GM18858 (cell line): ENCODE measurements at regions not wholly inside any gene's neighbourhood (a gene's known extent, or its start where the extent isn't known, plus 50 kb on each side); places are given as distances from the start of the nearest gene placed in this dataset.
"Not testable (repeated sequence)": the region's sequence is repeated elsewhere in the genome, so short reads cannot be mapped to it uniquely, and the experiment has no call there.

Source experiments
- ATAC-seq: cut with Tn5 transposase; IDR thresholded peaks from one replicate; pipeline ENCODE4 v1.9.1; 2021; ENCODE audit not compliant: unreplicated experiment

DNA sequence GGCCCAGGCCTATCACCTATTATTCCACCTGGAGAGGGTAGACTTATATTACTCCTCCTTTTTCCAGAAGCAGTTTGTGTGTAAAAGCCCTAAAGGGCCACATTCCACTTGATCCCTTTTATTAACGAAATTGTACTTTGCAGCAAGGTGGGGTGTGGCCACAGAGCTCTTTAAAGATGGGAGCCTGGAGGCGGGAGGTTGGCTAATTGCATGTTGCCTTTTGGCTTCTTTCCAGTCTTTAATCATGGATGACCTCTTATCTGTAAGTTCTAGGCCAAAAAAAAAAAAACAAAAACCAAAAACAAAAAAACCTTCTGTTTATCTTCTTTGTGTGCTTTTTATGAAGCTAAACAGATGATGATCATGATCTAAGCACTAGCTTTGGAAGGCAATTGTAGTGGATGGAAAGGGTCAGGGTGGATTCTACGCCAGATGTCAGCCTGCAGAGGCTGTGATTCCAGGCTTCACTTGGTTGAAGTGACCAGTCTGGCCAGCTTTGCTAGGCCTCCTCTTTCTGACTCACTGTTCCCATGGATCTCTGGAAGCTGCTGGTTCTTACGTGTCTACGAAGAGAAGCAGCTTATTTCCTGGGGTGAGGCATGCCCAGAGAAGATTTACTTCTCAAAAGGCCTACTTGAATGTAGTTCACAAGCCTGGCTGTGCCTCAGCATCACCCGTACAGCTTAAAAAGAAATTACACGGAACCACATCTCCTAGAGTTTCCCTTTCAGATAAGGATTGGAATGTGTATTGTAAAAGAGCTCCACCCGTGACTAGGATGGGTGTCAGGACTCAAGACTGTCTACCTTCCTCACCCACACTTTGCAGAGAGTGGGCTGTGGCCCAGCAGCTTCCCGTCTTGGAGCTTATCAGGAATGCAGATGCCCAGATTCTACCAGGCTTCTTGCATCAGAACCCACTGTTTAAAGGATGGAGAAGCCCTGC, 330.9 kb upstream of the C2CD4B start:
- ATAC-seq = no peak

DNA sequence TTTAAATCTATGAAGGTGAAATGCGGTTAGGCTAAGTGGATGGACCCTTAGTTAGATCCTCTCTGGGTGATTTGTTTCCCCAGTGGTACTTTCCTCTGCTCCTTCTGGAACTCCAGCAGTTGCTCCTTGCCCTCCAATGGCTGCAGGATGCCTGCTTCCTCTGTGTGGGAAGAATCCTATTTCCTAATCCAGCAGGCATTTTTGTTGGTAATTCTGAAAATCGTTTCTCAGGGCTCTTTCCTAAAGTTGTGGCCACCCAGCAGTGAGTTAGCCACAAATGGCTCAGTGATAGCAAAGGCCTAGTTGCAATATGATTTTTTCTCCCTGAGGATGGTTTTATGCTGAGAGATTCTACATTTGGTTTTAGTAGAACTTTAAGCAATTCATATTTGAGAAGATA, 332.3 kb upstream of the C2CD4B start:
- no peak for ATAC-seq

GRCh38 chr15:62498278-62498677, 333.2 kb upstream of the C2CD4B start:
- no peak for ATAC-seq

- no peak for ATAC-seq
These were observed 333.6 kb upstream of the C2CD4B start for GRCh38 chr15:62498712-62499111.

DNA sequence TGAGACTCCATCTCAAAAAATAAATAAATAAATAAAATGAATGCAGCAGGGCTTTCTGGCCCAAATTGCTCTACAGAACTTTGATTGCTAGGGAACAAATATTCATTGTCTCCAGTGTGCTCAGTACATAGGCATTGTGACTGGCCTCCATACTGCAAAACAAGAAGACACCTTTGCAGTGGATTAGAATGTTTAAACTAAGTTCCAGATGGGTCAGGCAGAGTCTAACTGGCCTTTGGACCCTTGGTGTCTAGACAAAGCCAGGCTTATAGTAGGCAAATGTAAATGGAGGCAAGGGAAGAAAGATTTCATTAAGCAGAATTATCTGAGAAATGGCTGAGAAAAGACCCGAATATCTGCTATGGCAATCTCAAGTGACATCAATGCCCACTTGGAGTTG, 335.2 kb upstream of the C2CD4B start:
- no peak for ATAC-seq

DNA sequence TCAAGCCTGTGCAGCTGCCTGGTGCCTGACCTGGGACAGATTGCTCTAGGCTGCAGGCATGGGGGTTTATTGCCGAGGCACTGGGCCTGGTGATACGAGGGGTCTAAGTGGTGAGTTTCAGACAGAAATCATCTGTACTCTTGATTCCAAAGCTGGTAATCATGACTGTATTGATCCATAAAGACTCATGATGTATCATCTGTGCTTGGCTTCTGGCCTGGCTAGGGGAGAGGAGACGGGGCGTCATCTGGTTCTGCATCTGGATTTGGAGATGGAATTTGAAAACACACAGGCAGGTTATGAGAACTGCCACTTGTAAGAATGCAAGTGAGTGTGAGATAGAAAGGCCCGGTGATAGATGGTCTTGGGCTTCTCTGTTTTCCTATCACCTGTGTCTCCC, 337.4 kb upstream of the C2CD4B start:
- ATAC-seq = no peak

- no peak for ATAC-seq
These were observed 338.4 kb upstream of the C2CD4B start for GRCh38 chr15:62503451-62503850.

DNA sequence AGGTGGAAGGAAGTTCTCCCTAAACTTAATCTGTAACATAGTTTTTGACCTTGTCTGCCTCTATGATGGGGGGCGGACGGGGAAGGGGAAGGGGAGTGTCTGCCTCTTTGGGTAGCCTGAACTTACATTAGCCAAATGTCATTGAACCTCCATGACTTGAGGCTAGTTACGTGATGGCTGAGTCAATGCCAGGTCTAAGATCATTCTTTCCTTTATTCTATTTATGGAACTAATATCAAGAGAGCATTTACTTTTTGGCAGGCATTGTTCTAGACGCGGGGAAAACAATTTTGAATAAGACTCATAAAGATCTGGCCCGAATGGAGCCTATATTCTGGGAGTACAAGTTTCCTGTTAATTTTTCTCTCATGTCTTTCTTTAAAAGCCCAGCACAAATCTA, 340.7 kb upstream of the C2CD4B start:
- ATAC-seq = no peak

- ATAC-seq = no peak
These were observed 341.2 kb upstream of the C2CD4B start for GRCh38 chr15:62506217-62506805.

DNA sequence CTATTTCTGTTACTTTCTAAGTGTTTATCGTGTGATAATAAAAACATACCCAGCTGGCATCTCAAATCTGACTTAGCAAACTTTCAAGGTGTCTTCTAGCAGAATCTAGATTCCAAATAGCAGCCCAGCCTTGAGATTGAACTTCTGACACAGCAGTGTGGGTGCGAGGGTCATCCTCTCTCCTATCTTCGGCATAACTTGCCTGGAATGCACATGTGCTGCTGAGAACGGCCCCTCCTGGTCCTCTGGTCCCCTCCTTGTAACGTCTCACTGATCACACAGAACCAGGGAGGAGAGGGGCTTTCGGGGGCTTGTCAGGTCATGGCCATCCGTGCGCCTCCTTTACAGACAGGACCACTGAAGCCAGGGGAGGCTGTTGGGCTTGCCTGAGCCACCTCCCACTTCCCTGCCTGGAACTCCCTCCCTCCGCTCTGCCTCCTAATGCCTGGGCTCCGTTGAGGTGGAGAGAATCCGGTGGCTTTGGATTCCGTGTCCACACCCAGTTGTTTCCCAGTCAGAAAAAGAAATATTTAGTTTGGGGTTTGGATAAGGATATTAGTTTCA, 344.4 kb upstream of the C2CD4B start:
- ATAC-seq = no peak

DNA sequence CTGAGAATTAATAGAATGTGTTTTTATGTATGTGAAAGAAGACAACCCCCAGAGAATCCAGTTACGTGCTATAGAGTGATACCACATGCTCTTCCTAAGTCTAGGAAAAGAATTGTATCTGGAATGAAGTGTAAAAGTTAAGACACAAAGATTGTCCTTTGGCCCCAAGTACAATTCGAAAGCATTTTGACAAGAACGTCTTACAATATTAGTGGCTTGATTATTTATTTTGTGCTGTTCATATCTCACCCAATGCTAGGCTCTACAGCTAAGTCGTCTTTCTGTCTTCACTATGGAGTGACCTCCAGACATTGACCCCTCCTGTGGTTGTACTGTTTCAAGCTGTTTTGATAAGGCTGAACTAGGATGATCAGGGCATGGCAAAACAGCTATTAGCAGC, 345.7 kb upstream of the C2CD4B start:
- no peak for ATAC-seq

DNA sequence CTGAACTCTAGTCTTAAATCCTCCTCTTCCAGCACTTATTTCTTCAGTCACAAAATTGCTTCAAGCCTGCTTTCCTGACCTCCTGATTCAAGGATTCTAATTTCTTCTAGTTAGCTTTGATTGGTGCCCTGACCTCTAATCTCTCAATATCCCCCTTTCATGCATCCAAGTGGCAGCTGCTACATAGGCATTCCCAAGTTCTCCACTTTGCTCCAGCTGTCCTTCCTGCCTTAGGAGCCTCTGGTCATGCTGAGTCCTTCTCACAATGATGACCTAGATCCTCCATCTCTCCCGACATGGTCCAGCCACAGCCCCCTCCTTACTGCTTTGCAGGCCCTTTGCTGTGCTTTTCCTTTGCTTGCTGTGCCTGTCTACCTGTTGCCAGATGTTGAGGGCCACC, 347.8 kb upstream of the C2CD4B start:
- no peak for ATAC-seq

GRCh38 chr15:62513893-62514292, 348.8 kb upstream of the C2CD4B start:
- no peak for ATAC-seq

DNA sequence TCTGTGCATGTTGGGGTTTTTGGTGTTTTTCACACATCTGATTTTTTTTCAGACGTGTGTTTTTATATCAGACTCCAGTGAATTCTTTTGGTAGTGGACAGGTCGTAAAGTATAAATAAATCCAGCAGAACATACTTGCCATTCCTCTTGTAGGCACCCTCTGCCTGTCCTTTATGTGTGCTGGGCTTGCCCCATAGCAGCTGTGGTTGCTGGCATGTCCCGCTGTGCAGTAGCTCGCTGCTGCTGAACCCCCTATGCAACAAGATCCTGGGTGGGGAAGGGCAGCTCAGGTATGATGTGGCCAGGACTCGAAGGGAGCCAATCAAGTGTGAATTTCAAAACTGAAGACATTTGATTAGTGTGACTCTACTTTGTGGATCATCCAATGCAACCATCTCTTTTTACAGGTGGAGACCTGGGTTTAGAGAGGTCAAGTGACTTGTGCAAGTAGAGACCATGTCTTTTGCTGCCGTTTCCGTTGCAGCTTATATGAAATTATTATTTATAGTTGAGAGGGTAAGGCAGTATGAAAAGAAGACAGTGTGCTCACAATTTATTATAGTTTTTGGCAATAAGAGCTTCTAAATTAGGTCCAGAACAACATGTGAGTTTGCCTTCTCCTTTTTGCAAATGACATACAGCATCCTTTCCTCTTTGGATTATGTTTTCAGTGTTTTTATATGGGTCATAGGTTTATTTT, 350.8 kb upstream of the C2CD4B start:
- no peak for ATAC-seq

DNA sequence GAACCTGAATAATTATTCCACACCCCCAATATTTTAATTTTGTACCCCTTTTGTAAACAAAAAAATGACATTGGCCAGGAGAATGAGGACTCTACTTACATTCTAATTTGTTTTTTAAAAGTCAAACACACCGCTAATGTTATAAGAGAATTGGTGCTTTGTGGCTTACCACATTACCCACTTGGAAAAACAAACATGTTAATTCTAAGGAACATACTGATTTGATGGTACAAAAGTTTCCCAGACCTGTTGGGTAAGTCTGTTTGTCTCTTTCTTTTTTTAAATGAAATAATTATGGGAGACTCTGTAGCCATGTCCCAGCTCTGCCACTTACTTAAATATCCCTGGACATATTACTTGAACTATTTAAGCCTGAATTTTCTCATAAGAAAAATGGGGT, 352.5 kb upstream of the C2CD4B start:
- ATAC-seq = no peak

DNA sequence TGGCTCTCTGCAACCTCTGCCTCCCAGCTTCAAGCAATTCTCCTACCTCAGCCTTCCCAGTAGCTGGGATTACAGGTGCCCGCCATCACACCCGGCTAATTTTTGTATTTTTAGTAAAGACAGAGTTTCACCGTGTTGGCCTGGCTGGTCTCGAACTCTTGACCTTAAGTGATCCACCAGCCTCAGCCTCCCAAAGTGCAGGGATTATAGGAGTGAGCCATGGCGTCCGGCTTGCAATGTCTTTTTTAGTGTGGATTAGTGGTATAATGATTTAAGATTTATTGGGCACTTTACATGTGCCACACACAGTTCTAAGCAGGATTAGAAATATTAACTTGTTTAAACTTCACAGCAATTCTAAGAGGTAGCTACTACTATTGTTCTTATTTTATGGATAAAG, 353.6 kb upstream of the C2CD4B start:
- ATAC-seq = not testable (repeated sequence)

DNA sequence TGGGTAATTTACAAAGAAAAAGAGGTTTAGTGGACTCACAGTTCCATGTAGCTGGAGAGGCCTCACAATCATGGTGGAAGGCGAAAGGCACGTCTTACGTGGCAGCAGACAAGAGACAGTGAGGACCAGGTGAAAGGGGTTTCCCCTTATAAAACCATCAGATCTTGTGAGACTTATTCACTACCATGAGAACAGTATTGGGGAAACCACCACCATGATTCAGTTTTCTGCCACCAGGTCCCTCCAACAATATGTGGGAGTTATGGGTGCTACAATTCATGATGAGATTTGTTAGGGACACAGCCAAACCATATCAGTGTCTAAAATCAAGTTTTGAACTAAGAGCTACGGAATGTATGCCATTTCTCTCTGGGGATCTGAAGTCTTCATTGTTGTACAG, 354.8 kb upstream of the C2CD4B start:
- ATAC-seq = no peak

GRCh38 chr15:62520887-62521286, 355.8 kb upstream of the C2CD4B start:
- no peak for ATAC-seq

DNA sequence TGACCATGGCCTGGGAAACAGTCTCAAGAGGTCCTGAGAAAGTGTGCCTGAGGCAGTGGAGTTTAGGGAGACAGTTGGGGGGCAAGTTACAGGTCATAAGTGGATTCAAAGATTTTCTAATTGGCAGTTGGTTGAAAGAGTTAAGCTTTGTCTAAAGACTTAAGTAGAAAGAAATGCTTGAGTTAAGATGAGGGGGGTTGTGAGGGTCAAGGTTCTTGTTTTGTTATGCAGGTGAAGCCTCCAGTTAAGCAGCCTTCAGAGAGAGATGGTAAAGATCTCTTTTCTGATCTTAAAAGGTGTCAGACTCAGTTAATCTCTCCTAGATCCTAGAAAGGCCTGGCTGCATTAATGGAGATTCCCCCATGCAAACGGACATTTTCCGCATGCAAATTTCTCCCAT, 356.3 kb upstream of the C2CD4B start:
- ATAC-seq = no peak

GRCh38 chr15:62524848-62525247, 359.8 kb upstream of the C2CD4B start:
- no peak for ATAC-seq

DNA sequence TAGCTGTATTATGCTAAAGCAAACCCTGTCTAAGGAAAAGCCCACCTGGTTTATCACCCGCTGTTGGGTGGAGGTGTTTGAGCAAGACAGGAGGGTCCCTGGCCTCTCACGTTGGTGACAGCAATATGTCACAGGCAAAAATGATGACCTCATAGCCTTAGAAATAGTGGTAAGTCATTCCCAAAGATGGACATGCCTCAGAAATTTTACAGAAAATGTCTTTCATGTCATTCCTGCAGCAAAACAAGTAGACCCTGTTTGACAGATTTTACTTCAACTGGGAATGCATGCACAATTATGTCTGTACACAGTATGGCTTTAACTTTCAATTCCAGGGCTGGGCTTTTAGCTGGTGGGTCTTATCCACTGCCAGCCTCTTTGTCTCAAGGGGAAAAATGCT, 362.3 kb upstream of the C2CD4B start:
- ATAC-seq = no peak

DNA sequence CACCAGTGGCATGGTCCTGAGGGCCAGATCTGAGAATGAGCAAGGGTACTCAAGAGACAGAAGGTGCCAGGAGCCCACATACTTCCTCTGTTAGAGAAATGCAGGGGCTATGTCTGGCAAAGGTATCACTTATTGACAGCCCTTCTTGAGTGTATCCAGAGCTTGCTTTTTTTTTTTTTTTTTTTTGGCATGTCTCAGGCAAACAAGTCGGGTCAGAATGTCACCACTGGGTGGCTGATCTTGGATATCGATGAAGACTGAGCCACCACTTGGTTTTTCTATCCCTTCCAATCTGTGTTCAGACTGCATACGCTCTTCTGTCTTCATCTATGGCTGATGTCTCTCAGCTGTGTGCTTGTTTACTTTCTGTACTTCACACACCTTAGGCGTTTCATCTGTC, 363.4 kb upstream of the C2CD4B start:
- no peak for ATAC-seq
